DND-41 (cell line): ENCODE measurements at regions not wholly inside any gene's neighbourhood (a gene's known extent, or its start where the extent isn't known, plus 50 kb on each side); places are given as distances from the start of the nearest gene placed in this dataset.

Source experiments
- ATAC-seq: fragments of 200-7000 bp; cut with Tn5 transposase; 3 replicates; pipeline ENCODE4 v1.9.1; 2021; ENCODE audit warnings: low read depth; ENCODE audit not compliant: insufficient read depth
- DNase-seq: peaks from one replicate; pipeline ENCODE4 v3.0.0-alpha.2; 2020
- H2AFZ ChIP-seq: 2 replicates; pipeline ENCODE4 v1.6.0; 2012; ENCODE audit warnings: low read depth, low read length
- H3K27ac ChIP-seq: 2 replicates; pipeline ENCODE4 v1.5.1; 2012; ENCODE audit warnings: low read length, inconsistent platforms
- H3K27me3 ChIP-seq: fragments of 200-600 bp; sonication (generic); 2 replicates; pipeline ENCODE4 v1.6.0; 2012; ENCODE audit warnings: low read length, mild to moderate bottlenecking, inconsistent platforms; ENCODE audit not compliant: insufficient read depth, poor library complexity
- H3K36me3 ChIP-seq: 2 replicates; pipeline ENCODE4 v1.5.1; 2012; ENCODE audit warnings: low read length, inconsistent platforms; ENCODE audit not compliant: insufficient read depth
- H3K4me1 ChIP-seq: 2 replicates; pipeline ENCODE4 v1.5.1; 2012; ENCODE audit warnings: mild to moderate bottlenecking, low read length; ENCODE audit not compliant: insufficient read depth
- H3K4me2 ChIP-seq: 2 replicates; pipeline ENCODE4 v1.6.0; 2012; ENCODE audit warnings: mild to moderate bottlenecking, moderate library complexity, low read length, inconsistent platforms; ENCODE audit not compliant: insufficient read depth
- H3K4me3 ChIP-seq, 2 experiments: fragments of 200-600 bp in 1 of 2; shearing (Covaris generic) in 1 of 2; 2 replicates each; pipeline ENCODE4 v1.5.1; 2012 to 2016; ENCODE audit warnings: inconsistent platforms in 2 of 2, low read length in 2 of 2, mild to moderate bottlenecking in 2 of 2, low read depth in 1 of 2, moderate library complexity in 1 of 2
- H3K79me2 ChIP-seq: 2 replicates; pipeline ENCODE4 v1.6.0; 2012; ENCODE audit warnings: low read length, inconsistent platforms; ENCODE audit not compliant: insufficient read depth
- H3K9ac ChIP-seq: 2 replicates; pipeline ENCODE4 v1.6.0; 2012; ENCODE audit warnings: low read depth, mild to moderate bottlenecking, inconsistent platforms, low read length, moderate library complexity
- H3K9me3 ChIP-seq: 2 replicates; pipeline ENCODE4 v1.5.1; 2012; ENCODE audit warnings: low read length, moderate library complexity, mild to moderate bottlenecking, inconsistent platforms; ENCODE audit not compliant: insufficient read depth, severe bottlenecking
- H4K20me1 ChIP-seq: 2 replicates; pipeline ENCODE4 v1.6.0; 2012; ENCODE audit warnings: low read length; ENCODE audit not compliant: insufficient read depth
- CTCF ChIP-seq: IDR thresholded peaks from 2 replicates; pipeline ENCODE4 v1.5.1; 2012; ENCODE audit warnings: borderline replicate concordance, low read length, moderate library complexity, mild to moderate bottlenecking; ENCODE audit not compliant: poor library complexity, severe bottlenecking; ENCODE audit errors: extremely low read depth
- EZH2 ChIP-seq: IDR thresholded peaks from 3 replicates; pipeline ENCODE4 v1.6.1; 2012; ENCODE audit warnings: borderline replicate concordance, low read depth, mild to moderate bottlenecking, moderate library complexity, low read length, inconsistent platforms; ENCODE audit not compliant: severe bottlenecking

- Histone ChIP-seq H3K4me3 (no peak overlapping the region), H3K36me3 (no peaks in the 10 kb centered on the region), H3K4me2 (no peak overlapping the region), H4K20me1 (no peaks in the 10 kb centered on the region), H3K4me1 (no peaks in the 10 kb centered on the region), H2AFZ (no peak overlapping the region), H3K27me3 (no peaks in the 10 kb centered on the region), H3K9ac (no peak overlapping the region), H3K27ac (no peak overlapping the region), H3K9me3 (no peaks in the 10 kb centered on the region), H3K79me2 (no peaks in the 10 kb centered on the region)
- TF ChIP-seq CTCF = no peak
- no peak for TF ChIP-seq EZH2
- ATAC-seq (no peak), DNase-seq (no peak)
These were observed 282.6 kb upstream of the IRX3 start for GRCh38 chr16:54568906-54569807.

- no peak overlapping the region for H3K9ac ChIP-seq
- H3K79me2 ChIP-seq = no peaks in the 10 kb centered on the region
- H3K27ac ChIP-seq = no peak overlapping the region
- no peaks in the 10 kb centered on the region for H3K4me1 ChIP-seq
- H3K36me3 ChIP-seq = no peaks in the 10 kb centered on the region
- no peak overlapping the region for H3K4me2 ChIP-seq
- H3K4me3 ChIP-seq = no peak overlapping the region
- H2AFZ ChIP-seq = no peak overlapping the region
- no peaks in the 10 kb centered on the region for H3K27me3 ChIP-seq
- no peak for DNase-seq
- no peak for ATAC-seq
- no peaks in the 10 kb centered on the region for H3K9me3 ChIP-seq
- H4K20me1 ChIP-seq = no peaks in the 10 kb centered on the region
- no peak for TF ChIP-seq EZH2
- TF ChIP-seq CTCF = no peak
These were observed 278.3 kb upstream of the IRX3 start for GRCh38 chr16:54564841-54565240.

GRCh38 chr16:54554581-54554980 is 268.0 kb upstream of the IRX3 start:
- H3K9ac ChIP-seq = no peak overlapping the region
- no peak overlapping the region for H2AFZ ChIP-seq
- H3K9me3 ChIP-seq = no peaks in the 10 kb centered on the region
- DNase-seq = no peak
- no peaks in the 10 kb centered on the region for H4K20me1 ChIP-seq
- TF ChIP-seq CTCF (no peak), EZH2 (no peak)
- H3K36me3 ChIP-seq = no peaks in the 10 kb centered on the region
- no peak for ATAC-seq
- H3K4me1 ChIP-seq = no peaks in the 10 kb centered on the region
- no peak overlapping the region for H3K27ac ChIP-seq
- H3K79me2 ChIP-seq = no peaks in the 10 kb centered on the region
- H3K4me3 ChIP-seq = no peak overlapping the region
- H3K4me2 ChIP-seq = no peak overlapping the region
- no peaks in the 10 kb centered on the region for H3K27me3 ChIP-seq
